ENCODE measurements at regions not wholly inside any gene's neighbourhood (a gene's known extent, or its start where the extent isn't known, plus 50 kb on each side); places are given as distances from the start of the nearest gene placed in this dataset.
A peak's percentile ranks its signal among the peaks of the same experiment; 100 is the strongest.
"Not testable (repeated sequence)": the region's sequence is repeated elsewhere in the genome, so short reads cannot be mapped to it uniquely, and the experiment has no call there.

- no peak for DNase-seq
Measured at GRCh38 chr6:155544677-155545076, 89.0 kb upstream of the NOX3 start.

DNA sequence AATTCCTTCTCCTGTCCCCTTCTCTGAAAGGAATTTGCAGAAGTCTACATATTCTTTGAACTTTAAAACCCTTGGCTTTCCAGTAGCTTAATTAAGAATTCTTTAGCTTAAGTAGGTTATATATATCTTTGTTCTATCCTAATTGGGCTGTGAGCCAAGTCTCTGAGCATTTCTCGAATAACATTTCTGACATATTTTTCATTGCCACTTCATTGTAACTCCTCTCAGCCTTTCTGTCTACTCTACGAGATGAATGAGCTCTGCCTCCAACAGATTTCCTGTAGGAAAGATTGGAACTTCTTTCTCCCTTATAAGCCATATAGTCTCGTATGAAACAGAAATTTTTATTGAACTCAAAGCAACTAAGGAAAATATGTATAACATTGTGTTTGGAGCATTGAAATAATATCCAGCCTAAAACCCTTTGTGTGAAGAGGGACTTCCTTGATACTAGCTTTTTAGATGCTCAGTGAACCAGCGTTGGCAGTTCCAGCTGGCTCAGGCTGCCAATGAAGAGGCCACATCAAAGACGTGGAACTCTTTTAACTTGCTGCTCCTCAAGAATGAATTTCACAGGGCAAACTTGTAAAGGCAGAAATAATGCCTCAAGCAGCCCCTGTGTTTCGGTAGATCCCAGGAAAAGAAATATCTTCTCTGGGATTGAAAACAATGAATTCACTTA, 87.7 kb upstream of the NOX3 start:
- no peak for DNase-seq

GRCh38 chr6:155542036-155542435, 86.4 kb upstream of the NOX3 start:
- no peak for DNase-seq

DNA sequence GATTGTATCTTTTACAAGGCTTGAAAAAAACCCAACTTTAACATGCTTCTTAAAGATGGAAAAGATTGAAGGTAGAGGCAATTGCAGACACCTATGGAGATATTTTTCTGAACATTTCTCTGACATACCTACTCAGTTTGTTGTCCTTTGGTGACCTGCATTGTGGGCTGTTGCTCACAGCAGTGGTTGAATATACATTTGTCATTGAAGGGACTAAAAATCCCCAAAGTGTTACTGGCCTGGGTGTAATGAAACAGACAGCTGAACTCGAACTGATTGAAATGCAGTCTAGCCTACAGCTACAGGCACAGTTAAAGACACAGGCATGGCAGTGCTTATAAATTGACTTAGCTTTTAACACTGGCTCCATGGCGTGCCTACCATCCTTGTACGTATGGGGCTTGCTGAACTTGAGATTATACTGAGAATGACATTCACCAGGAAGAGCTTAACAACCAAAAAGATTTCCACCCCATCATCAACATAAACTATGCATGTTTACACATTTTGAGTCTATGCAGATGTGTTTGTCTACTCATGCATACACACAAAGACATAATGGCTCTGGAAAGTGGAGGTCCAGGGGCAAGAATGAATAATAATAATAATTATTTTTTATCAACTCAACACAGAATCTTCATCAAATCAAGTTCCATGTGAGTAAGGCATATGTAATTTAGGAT, 83.2 kb upstream of the NOX3 start:
- no peak for DNase-seq

- DNase-seq: no peak
Measured at GRCh38 chr6:155534678-155535077, 79.0 kb upstream of the NOX3 start.

GRCh38 chr6:155530219-155530834, 74.7 kb upstream of the NOX3 start:
- DNase-seq: peak in 1 of 2 donors; percentile 2

DNA sequence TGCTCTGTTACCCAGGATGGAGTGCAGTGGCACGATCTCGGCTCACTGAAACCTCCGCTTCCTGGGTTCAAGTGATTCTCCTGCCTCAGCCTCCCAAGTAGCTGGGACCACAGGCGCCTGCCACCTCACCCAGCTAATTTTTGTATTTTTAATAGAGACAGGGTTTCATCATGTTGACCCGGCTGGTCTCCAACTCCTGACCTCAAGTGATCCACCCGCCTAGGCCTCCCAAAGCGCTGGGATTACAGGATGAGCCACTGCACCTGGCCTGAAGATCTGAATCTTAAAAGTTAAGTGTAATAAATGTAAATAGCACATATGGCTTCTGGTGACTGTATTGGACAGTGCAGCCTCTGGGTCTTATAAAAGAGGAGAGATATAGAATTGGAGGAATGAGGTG, 74.2 kb upstream of the NOX3 start:
- DNase-seq: not testable (repeated sequence)

- no peak for DNase-seq
Measured at GRCh38 chr6:155528982-155529453, 73.4 kb upstream of the NOX3 start.

- no peak for DNase-seq
Measured at GRCh38 chr6:155528335-155528734, 72.7 kb upstream of the NOX3 start.

DNA sequence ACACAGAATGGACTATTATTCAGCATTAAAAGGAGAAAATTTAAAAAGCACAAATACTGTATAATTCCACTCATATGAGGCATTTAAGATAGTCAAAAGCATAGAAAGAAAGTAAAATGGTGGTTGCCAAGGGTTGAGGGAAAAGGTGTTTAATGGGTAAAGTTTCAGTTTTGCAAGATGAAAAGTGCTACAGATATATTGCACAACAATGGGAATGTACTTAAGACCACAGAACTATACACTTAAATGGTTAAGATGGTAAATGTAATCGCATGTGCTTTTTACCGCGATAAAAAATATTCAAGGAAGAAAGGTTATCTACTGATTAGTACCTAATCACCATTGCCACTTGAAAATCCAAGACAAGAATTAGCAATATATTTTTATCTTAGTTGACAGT, 71.8 kb upstream of the NOX3 start:
- no peak for DNase-seq

- DNase-seq: no peak
Measured at GRCh38 chr6:155523821-155524651, 68.4 kb upstream of the NOX3 start.

- no peak for DNase-seq
Measured at GRCh38 chr6:155521719-155522118, 66.1 kb upstream of the NOX3 start.

- no peak for DNase-seq
Measured at GRCh38 chr6:155520078-155520477, 64.4 kb upstream of the NOX3 start.

DNA sequence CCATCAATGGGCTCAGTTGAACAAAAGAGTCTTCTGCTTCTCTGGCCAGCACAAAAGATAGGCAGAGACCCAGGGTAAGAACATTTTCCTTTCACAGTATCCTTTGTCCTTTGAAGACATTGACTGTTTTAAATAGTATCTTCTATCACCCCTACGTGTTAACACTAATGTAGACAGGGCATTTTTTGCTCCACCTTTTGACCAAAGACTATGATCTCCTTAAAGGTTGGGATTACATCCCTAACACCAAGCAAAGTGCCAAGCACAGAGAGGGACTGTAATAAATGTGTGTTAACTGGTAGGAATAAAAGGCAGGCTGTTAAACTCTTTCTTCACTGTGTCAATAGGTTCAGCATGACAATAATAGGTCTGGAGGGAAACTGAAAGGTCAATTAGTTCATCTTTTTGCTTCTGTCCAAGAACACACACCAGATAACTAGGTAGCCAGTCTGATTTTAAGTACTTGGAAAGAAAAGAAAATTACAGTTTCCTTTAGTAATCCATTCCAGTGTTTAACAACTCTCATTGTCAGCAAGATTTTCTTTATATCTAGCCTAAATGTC, 63.6 kb upstream of the NOX3 start:
- DNase-seq: no peak

- no peak for DNase-seq
Measured at GRCh38 chr6:155517294-155517693, 61.7 kb upstream of the NOX3 start.

DNA sequence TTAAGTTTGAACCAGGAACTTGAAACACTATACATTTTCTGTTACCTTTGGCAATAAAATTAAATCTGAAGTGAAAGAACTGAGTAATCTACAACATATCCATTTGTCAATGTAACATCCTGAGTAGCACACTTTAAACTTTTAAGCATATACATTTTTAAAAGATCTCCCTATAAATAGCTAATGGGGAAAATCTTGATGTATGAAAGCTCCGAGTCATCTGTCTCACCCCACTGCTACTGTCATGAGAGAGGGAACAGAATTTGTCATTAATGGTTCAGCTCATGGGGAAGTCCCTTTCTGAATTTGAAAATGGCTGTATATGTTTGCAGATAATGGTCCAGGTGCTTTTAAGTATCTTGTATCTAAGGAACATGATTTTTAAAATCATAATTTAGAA, 55.2 kb upstream of the NOX3 start:
- no peak for DNase-seq

GRCh38 chr6:155509743-155510475, 54.3 kb upstream of the NOX3 start:
- DNase-seq: no peak

DNA sequence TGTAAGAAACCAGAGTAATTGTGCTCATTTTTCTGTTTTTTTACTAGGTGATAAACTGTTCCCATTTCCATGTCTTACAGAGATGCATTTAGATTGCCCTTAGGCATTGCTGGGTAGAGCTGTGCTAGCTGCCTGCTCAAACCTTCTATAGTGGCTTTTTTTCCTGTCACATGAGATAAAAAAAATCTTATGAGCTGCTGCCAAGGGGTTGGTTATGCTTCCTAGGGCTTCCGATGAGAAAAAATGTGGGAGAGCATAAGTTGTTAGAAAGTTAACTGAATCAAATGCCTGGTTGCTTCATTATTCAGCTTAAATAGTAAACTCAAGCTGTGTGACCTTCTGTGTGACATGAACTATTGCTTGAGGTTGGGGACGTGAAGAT, 50.0 kb upstream of the NOX3 start:
- DNase-seq: no peak

Measured in hippocampal formation (tissue), 2 donors.